K562 (cell line): ENCODE measurements at regions not wholly inside any gene's neighbourhood (a gene's known extent, or its start where the extent isn't known, plus 50 kb on each side); places are given as distances from the start of the nearest gene placed in this dataset.
A peak's percentile ranks its signal among the peaks of the same experiment; 100 is the strongest.
"Not testable (repeated sequence)": the region's sequence is repeated elsewhere in the genome, so short reads cannot be mapped to it uniquely, and the experiment has no call there.

Source experiments
- ATAC-seq: fragments of 200-7000 bp; cut with Tn5 transposase; 3 replicates; pipeline ENCODE4 v1.9.1; 2020; ENCODE audit warnings: moderate library complexity
- BruUV-seq: library from RNA; stranded (reverse); fragments of 400-500 nt; replicated peaks from 2 replicates; lab custom pipeline; 2021; lab: Mats Ljungman, UMichigan
- CTCF ChIA-PET: fragments of 300-600 bp; formaldehyde crosslinking; extraction: SDS; loops from one replicate; lab custom pipeline; 2021; ENCODE audit warnings: low intra/inter-chr PET ratio; lab: Yijun Ruan, JAX
- POLR2A ChIA-PET: fragments of 300-600, 350-650 bp; sonication (Branson Sonifier 250); formaldehyde crosslinking; extraction: SDS; loops from one replicate; lab custom pipeline; 2021; ENCODE audit warnings: antibody characterized with exemption, inconsistent platforms; lab: Yijun Ruan, JAX
- DNase-seq, 4 experiments: peaks; one replicate each; pipeline versions ENCODE4 v3.0.0 to v3.0.0-alpha.2; 2011 to 2018; ENCODE audit warnings: low spot score in 3 of 4, mixed read lengths in 3 of 4; ENCODE audit errors: extremely low read depth in 1 of 4
- FAIRE-seq: peaks from 2 replicates; lab custom pipeline; 2011; peaks lifted over from hg19 to GRCh38; lab: Jason Lieb, UNC
- H2AFZ ChIP-seq: 2 replicates; pipeline ENCODE4 v1.6.0; 2011; ENCODE audit warnings: low read depth, low read length, control low read depth, inconsistent platforms
- H3K27ac ChIP-seq: fragments of 200-600 bp; 3 replicates; pipeline ENCODE4 v1.8.0; 2011; ENCODE audit warnings: low read depth, mild to moderate bottlenecking, control low read depth, inconsistent platforms, low read length, moderate library complexity, mixed read lengths; ENCODE audit errors: extremely low read depth
- H3K27me3 ChIP-seq, 2 experiments: fragments of 300-600 bp in 1 of 2; 2 replicates in 1 of 2; 3 replicates in 1 of 2; pipeline versions ENCODE4 v1.6.0 to v1.8.0; 2011; ENCODE audit warnings: inconsistent platforms in 2 of 2, low read length in 2 of 2, mild to moderate bottlenecking in 1 of 2, mixed read lengths in 1 of 2, moderate library complexity in 1 of 2; ENCODE audit not compliant: control insufficient read depth in 2 of 2, insufficient read depth in 2 of 2
- H3K36me3 ChIP-seq: fragments of 300-600 bp; 3 replicates; pipeline ENCODE4 v1.8.0; 2011; ENCODE audit warnings: mild to moderate bottlenecking, low read length, inconsistent platforms; ENCODE audit not compliant: control insufficient read depth, insufficient read depth
- H3K4me1 ChIP-seq, 2 experiments: fragments of 200-600 bp in 1 of 2; replicated peaks in 1 of 2; 2 replicates in 1 of 2; 3 replicates in 1 of 2; pipeline versions ENCODE4 v1.5.1 to v1.8.0; 2011; ENCODE audit warnings: inconsistent platforms in 2 of 2, low read length in 2 of 2, mild to moderate bottlenecking in 1 of 2, mixed read lengths in 1 of 2, moderate library complexity in 1 of 2; ENCODE audit not compliant: control insufficient read depth in 2 of 2, insufficient read depth in 2 of 2
- H3K4me2 ChIP-seq: 2 replicates; pipeline ENCODE4 v1.6.1; 2011; ENCODE audit warnings: low read length, control low read depth, inconsistent platforms, mixed read lengths; ENCODE audit not compliant: insufficient read depth
- H3K4me3 ChIP-seq: fragments of 200-600 bp; sonication (generic), shearing (Covaris generic); 2 replicates; pipeline ENCODE4 v1.5.1; 2016; ENCODE audit warnings: control low read depth, inconsistent platforms
- H3K79me2 ChIP-seq: fragments of 200-600 bp; 3 replicates; pipeline ENCODE4 v1.8.0; 2011; ENCODE audit warnings: low read length, inconsistent platforms; ENCODE audit not compliant: control insufficient read depth, insufficient read depth
- H3K9ac ChIP-seq, 2 experiments: 2 replicates each; pipeline versions ENCODE4 v1.6.0 to v1.6.1; 2011; ENCODE audit warnings: low read depth in 2 of 2, low read length in 2 of 2, control low read depth in 1 of 2, inconsistent platforms in 1 of 2, mild to moderate bottlenecking in 1 of 2, mixed read lengths in 1 of 2; ENCODE audit not compliant: insufficient read depth in 1 of 2
- H3K9me1 ChIP-seq: one replicate; pipeline ENCODE4 v1.6.0; 2011; ENCODE audit warnings: inconsistent platforms, mild to moderate bottlenecking, low read length, moderate library complexity; ENCODE audit not compliant: control insufficient read depth, insufficient read depth
- H3K9me3 ChIP-seq: replicated peaks from 2 replicates; pipeline ENCODE4 v1.5.1; 2011; ENCODE audit warnings: low read depth, low read length, inconsistent platforms; ENCODE audit not compliant: control insufficient read depth, insufficient read depth
- H4K20me1 ChIP-seq: replicated peaks from 2 replicates; pipeline ENCODE4 v1.6.1; 2011; ENCODE audit warnings: low read length, inconsistent platforms, mixed read lengths; ENCODE audit not compliant: control insufficient read depth, insufficient read depth
- ATF3 ChIP-seq, 2 experiments: fragments of 450-650 bp in 1 of 2; sonication (generic) in 1 of 2; formaldehyde crosslinking in 1 of 2; IDR thresholded peaks in 1 of 2; conservative IDR thresholded peaks in 1 of 2; 2 replicates each; pipeline versions ENCODE4 v1.6.1 to v1.8.1; 2016 to 2023; ENCODE audit warnings: mild to moderate bottlenecking in 2 of 2, moderate library complexity in 2 of 2, inconsistent platforms in 1 of 2, missing genetic modification reagents in 1 of 2
- CEBPB ChIP-seq: fragments of 450-650 bp; IDR thresholded peaks from 2 replicates; pipeline ENCODE4 v1.6.1; 2016; ENCODE audit warnings: missing genetic modification characterization, missing compliant biosample characterization
- CEBPG ChIP-seq, 3 experiments: fragments of 200-800 bp in 1 of 3; sonication (Bioruptor generic) in 1 of 3; sonication (generic) in 1 of 3; formaldehyde crosslinking in 1 of 3; IDR thresholded peaks in 2 of 3; conservative IDR thresholded peaks in 1 of 3; 2 replicates each; pipeline versions ENCODE4 v1.6.1 to v1.8.0; 2016 to 2022; ENCODE audit warnings: missing compliant biosample characterization in 2 of 3, missing genetic modification characterization in 2 of 3, mild to moderate bottlenecking in 1 of 3, missing genetic modification reagents in 1 of 3
- FOSL1 ChIP-seq: fragments of 200-800 bp; sonication (Bioruptor generic); conservative IDR thresholded peaks from 2 replicates; pipeline ENCODE4 v1.6.1; 2016; ENCODE audit warnings: missing genetic modification characterization, missing compliant biosample characterization
- JUND ChIP-seq, 2 experiments: IDR thresholded peaks; 2 replicates in 1 of 2; 3 replicates in 1 of 2; pipeline ENCODE4 v1.6.1; 2011; ENCODE audit warnings: borderline replicate concordance in 2 of 2, low read depth in 2 of 2, low read length in 2 of 2, improper control_type of control experiment in 1 of 2, missing biosample characterization in 1 of 2, missing genetic modification characterization in 1 of 2, missing genetic modification reagents in 1 of 2
- WGBS: fragments of 100-300 bp; shearing (Covaris generic); methylation state at CpG from one replicate; pipeline ENCODE4 v1.1.6; 2016; ENCODE audit warnings: low coverage, mixed read lengths; ENCODE audit not compliant: insufficient coverage; ENCODE audit errors: missing lambda C conversion rate; 5-methylcytosine and 5-hydroxymethylcytosine counted together
- in situ Hi-C: fragments of 300-500 bp; cut with MboI; formaldehyde crosslinking; loops from 4 replicates; pipeline ENCODE4 v1.15.0; 2018; ENCODE audit warnings: inconsistent platforms, mixed read lengths
- intact Hi-C: fragments of 100-400 bp; cut with micrococcal nuclease; formaldehyde crosslinking; loops from 2 replicates; pipeline ENCODE4 v1.14.2; 2022

- WGBS = 28% methylated on average over 16 of the region's 16 CpGs
- ATAC-seq = peak; percentile 39; the same call in 1 of the 3 replicates
- H3K36me3 ChIP-seq; H3K9ac ChIP-seq; H3K4me2 ChIP-seq; intact Hi-C loops; H3K27me3 ChIP-seq; H3K4me3 ChIP-seq; H3K9me3 ChIP-seq; H3K79me2 ChIP-seq; H3K9me1 ChIP-seq; FAIRE-seq; H3K4me1 ChIP-seq; POLR2A ChIA-PET; in situ Hi-C loops; BruUV-seq; DNase-seq; CTCF ChIA-PET; H4K20me1 ChIP-seq; H3K27ac ChIP-seq; TF ChIP-seq CEBPG (CRISPR knock-in tag; IDR thresholded peaks at IDR 0.05); ATF3 (CRISPR knock-in tag; conservative IDR thresholded peaks at IDR 0.05); JUND (tag; IDR thresholded peaks at IDR 0.05; ENCODE audit: borderline replicate concordance, low read depth, low read length): not testable (repeated sequence)
- H2AFZ ChIP-seq = 0 out of 2 replicates have a peak overlapping the region, but pooled peaks have one; percentile 55
- peak; percentile 58 for TF ChIP-seq FOSL1 (tag)
- TF ChIP-seq CEBPB = peak; percentile 71
- peak in 1 of 2 experiments; percentile 62; a peak in 2 of 4 replicates for TF ChIP-seq CEBPG (tag; conservative IDR thresholded peaks at IDR 0.05 in 1 of 2, IDR thresholded peaks at IDR 0.05 in 1 of 2)
- TF ChIP-seq ATF3 (IDR thresholded peaks at IDR 0.05) = peak; percentile 40
- 0 out of 2 replicates have a peak, but pooled peaks have one; percentile 4 for TF ChIP-seq JUND (IDR thresholded peaks at IDR 0.05; ENCODE audit: borderline replicate concordance, low read depth, low read length)
These were observed 58.5 kb upstream of the ABI1 start for GRCh38 chr10:26919156-26919860.
